H1 (cell line): ENCODE measurements at regions not wholly inside any gene's neighbourhood (a gene's known extent, or its start where the extent isn't known, plus 50 kb on each side); places are given as distances from the start of the nearest gene placed in this dataset.
A peak's percentile ranks its signal among the peaks of the same experiment; 100 is the strongest.

Experiments
- CTCF ChIA-PET: fragments of 300-600 bp; sonication (Branson Sonifier 250); formaldehyde crosslinking; loops from one replicate; lab custom pipeline; 2021; ENCODE audit not compliant: partially characterized antibody; lab: Charles Lee
- POLR2A ChIA-PET: fragments of 300-600 bp; sonication (Branson Sonifier 250); formaldehyde crosslinking; loops from one replicate; lab custom pipeline; 2021; ENCODE audit warnings: inconsistent platforms; ENCODE audit not compliant: partially characterized antibody; lab: Charles Lee
- DNase-seq, 2 experiments: peaks; one replicate each; pipeline versions ENCODE4 v3.0.0 to v3.0.0-alpha.2; 2010 to 2022; ENCODE audit warnings: low spot score in 2 of 2, low read depth in 1 of 2, mixed read lengths in 1 of 2
- FAIRE-seq: peaks from 2 replicates; lab custom pipeline; 2011; peaks lifted over from hg19 to GRCh38; lab: Jason Lieb, UNC
- H2AFZ ChIP-seq: 2 replicates; pipeline ENCODE4 v1.8.1; 2012; ENCODE audit warnings: low read length, inconsistent platforms
- H2AK5ac ChIP-seq: 2 replicates; pipeline ENCODE4 v1.6.1; 2013; ENCODE audit warnings: low read depth, low read length
- H2BK120ac ChIP-seq: replicated peaks from 2 replicates; pipeline ENCODE3; 2013; ENCODE audit warnings: low read depth, low read length, inconsistent platforms
- H2BK12ac ChIP-seq: 2 replicates; pipeline ENCODE4 v1.6.1; 2013; ENCODE audit warnings: low read depth, low read length
- H2BK15ac ChIP-seq: 2 replicates; pipeline ENCODE4 v1.6.1; 2013; ENCODE audit warnings: low read length
- H2BK20ac ChIP-seq: 2 replicates; pipeline ENCODE4 v1.6.1; 2013; ENCODE audit warnings: low read length
- H2BK5ac ChIP-seq: 2 replicates; pipeline ENCODE4 v1.6.1; 2013; ENCODE audit warnings: low read depth, low read length
- H3K14ac ChIP-seq: 2 replicates; pipeline ENCODE4 v1.6.1; 2013; ENCODE audit warnings: inconsistent platforms; ENCODE audit not compliant: insufficient read length
- H3K18ac ChIP-seq: 2 replicates; pipeline ENCODE4 v1.6.1; 2013; ENCODE audit warnings: low read length; ENCODE audit errors: extremely low read depth
- H3K23ac ChIP-seq: 2 replicates; pipeline ENCODE4 v1.6.1; 2013; ENCODE audit warnings: inconsistent platforms; ENCODE audit not compliant: insufficient read length
- H3K23me2 ChIP-seq: 2 replicates; pipeline ENCODE4 v1.6.1; 2013; ENCODE audit warnings: low read depth, low read length
- H3K27ac ChIP-seq: 2 replicates; pipeline ENCODE4 v1.6.1; 2011; ENCODE audit warnings: low read depth, low read length, inconsistent platforms
- H3K27me3 ChIP-seq, 4 experiments: replicated peaks in 1 of 4; 1 replicate in 1 of 4; 2 replicates in 3 of 4; pipeline versions ENCODE4 v1.6.1 to v1.8.1; 2011 to 2013; ENCODE audit warnings: low read length in 3 of 4, mild to moderate bottlenecking in 3 of 4, inconsistent platforms in 2 of 4, mixed read lengths in 2 of 4, moderate library complexity in 1 of 4; ENCODE audit not compliant: control insufficient read depth in 3 of 4, insufficient read depth in 3 of 4; ENCODE audit errors: extremely low read depth in 1 of 4
- H3K36me3 ChIP-seq, 4 experiments: 2 replicates each; pipeline versions ENCODE4 v1.6.1 to v1.8.1; 2011 to 2013; ENCODE audit warnings: mild to moderate bottlenecking in 4 of 4, low read length in 3 of 4, moderate library complexity in 2 of 4, control low read depth in 1 of 4, inconsistent platforms in 1 of 4; ENCODE audit not compliant: insufficient read depth in 4 of 4, control insufficient read depth in 2 of 4
- H3K4ac ChIP-seq: replicated peaks from 2 replicates; pipeline ENCODE3; 2013; ENCODE audit warnings: low read length, low read depth, mixed read lengths, inconsistent platforms; ENCODE audit not compliant: insufficient read length
- H3K4me1 ChIP-seq, 4 experiments: replicated peaks in 1 of 4; 1 replicate in 1 of 4; 2 replicates in 3 of 4; pipeline versions ENCODE4 v1.6.1 to v1.8.1; 2011 to 2013; ENCODE audit warnings: low read length in 3 of 4, inconsistent platforms in 2 of 4, mixed read lengths in 1 of 4; ENCODE audit not compliant: insufficient read depth in 4 of 4, control insufficient read depth in 3 of 4
- H3K4me2 ChIP-seq, 2 experiments: 2 replicates each; pipeline versions ENCODE4 v1.6.1 to v1.8.1; 2011 to 2013; ENCODE audit warnings: low read depth in 2 of 2, low read length in 2 of 2, control low read depth in 1 of 2, inconsistent platforms in 1 of 2, mild to moderate bottlenecking in 1 of 2; ENCODE audit not compliant: insufficient read depth in 1 of 2
- H3K4me3 ChIP-seq, 4 experiments: fragments of 200-600, 300-600 bp in 1 of 4; sonication (generic), shearing (Covaris generic), sonication (Bioruptor Twin) in 1 of 4; 2 replicates each; pipeline versions ENCODE4 v1.5.1 to v1.8.1; 2011 to 2016; ENCODE audit warnings: low read length in 4 of 4, low read depth in 3 of 4, control low read depth in 2 of 4, inconsistent platforms in 2 of 4, mild to moderate bottlenecking in 2 of 4, mixed read lengths in 1 of 4, moderate library complexity in 1 of 4; ENCODE audit not compliant: insufficient read depth in 2 of 4; ENCODE audit errors: extremely low read depth in 1 of 4
- H3K56ac ChIP-seq: replicated peaks from 2 replicates; pipeline ENCODE3; 2013; ENCODE audit warnings: low read depth, mild to moderate bottlenecking, mixed read lengths, low read length, inconsistent platforms; ENCODE audit not compliant: insufficient read length
- H3K79me1 ChIP-seq: 2 replicates; pipeline ENCODE4 v1.6.1; 2013; ENCODE audit warnings: low read depth, low read length, control low read depth
- H3K79me2 ChIP-seq, 2 experiments: 2 replicates each; pipeline versions ENCODE4 v1.6.1 to v1.8.1; 2012 to 2013; ENCODE audit warnings: low read length in 2 of 2, mild to moderate bottlenecking in 2 of 2, inconsistent platforms in 1 of 2; ENCODE audit not compliant: insufficient read depth in 2 of 2, control insufficient read depth in 1 of 2
- H3K9ac ChIP-seq, 4 experiments: replicated peaks in 1 of 4; 1 replicate in 1 of 4; 2 replicates in 3 of 4; pipeline versions ENCODE4 v1.6.1 to v1.8.1; 2011 to 2013; ENCODE audit warnings: low read depth in 3 of 4, low read length in 3 of 4, control low read depth in 2 of 4, mild to moderate bottlenecking in 2 of 4, moderate library complexity in 2 of 4, inconsistent platforms in 1 of 4; ENCODE audit errors: extremely low read depth in 1 of 4
- H3K9me3 ChIP-seq, 2 experiments: 2 replicates each; pipeline versions ENCODE4 v1.6.1 to v1.8.1; 2012 to 2013; ENCODE audit warnings: mild to moderate bottlenecking in 2 of 2, moderate library complexity in 2 of 2, control low read depth in 1 of 2, inconsistent platforms in 1 of 2, low read depth in 1 of 2, low read length in 1 of 2, mixed read lengths in 1 of 2; ENCODE audit not compliant: insufficient read depth in 2 of 2
- H4K20me1 ChIP-seq, 2 experiments: replicated peaks in 1 of 2; 2 replicates each; pipeline versions ENCODE3 to v1.8.1; 2011 to 2013; ENCODE audit warnings: inconsistent platforms in 2 of 2, low read length in 2 of 2, mild to moderate bottlenecking in 1 of 2; ENCODE audit not compliant: insufficient read depth in 2 of 2, control insufficient read depth in 1 of 2
- H4K5ac ChIP-seq: 2 replicates; pipeline ENCODE4 v1.6.1; 2013; ENCODE audit warnings: low read length, low read depth, mixed read lengths, inconsistent platforms; ENCODE audit not compliant: insufficient read length
- H4K8ac ChIP-seq: 2 replicates; pipeline ENCODE4 v1.8.0; 2013; ENCODE audit warnings: mild to moderate bottlenecking, moderate library complexity, low read length, inconsistent platforms; ENCODE audit not compliant: insufficient read depth; ENCODE audit errors: extremely low read depth
- H4K91ac ChIP-seq: replicated peaks from 2 replicates; pipeline ENCODE3; 2013; ENCODE audit warnings: low read length, mixed read lengths, inconsistent platforms; ENCODE audit not compliant: insufficient read length
- BRCA1 ChIP-seq: IDR thresholded peaks from 2 replicates; pipeline ENCODE4 v1.6.1; 2012; ENCODE audit warnings: low read depth, low read length, improper control_type of control experiment
- EZH2 ChIP-seq: fragments of 200-600 bp; sonication (generic); IDR thresholded peaks from 2 replicates; pipeline ENCODE4 v1.7.1; 2012; ENCODE audit warnings: low read depth, mild to moderate bottlenecking, moderate library complexity, low read length, inconsistent platforms; ENCODE audit not compliant: severe bottlenecking
- HDAC6 ChIP-seq: IDR thresholded peaks from one replicate; pipeline ENCODE4 v1.7.1; 2012; ENCODE audit warnings: low read depth, mild to moderate bottlenecking, inconsistent platforms, low read length, moderate library complexity
- KDM1A ChIP-seq: fragments of 200-600, 300-600 bp; sonication (generic); IDR thresholded peaks from 2 replicates; pipeline ENCODE4 v1.7.1; 2016; ENCODE audit warnings: mild to moderate bottlenecking, low read length, borderline replicate concordance
- RAD21 ChIP-seq, 2 experiments: IDR thresholded peaks in 1 of 2; conservative IDR thresholded peaks in 1 of 2; 2 replicates each; pipeline ENCODE4 v1.6.1; 2011; ENCODE audit warnings: low read depth in 2 of 2, low read length in 2 of 2, improper control_type of control experiment in 1 of 2, inconsistent platforms in 1 of 2, mild to moderate bottlenecking in 1 of 2, moderate library complexity in 1 of 2
- WGBS, 2 experiments: shearing (Covaris generic) in 1 of 2; methylation state at CpG; one replicate each; pipeline versions ENCODE4 v1.1.6 to v1.1.7; 2013 to 2015; ENCODE audit warnings: low lambda C conversion rate in 2 of 2, mixed read lengths in 2 of 2, inconsistent platforms in 1 of 2, low coverage in 1 of 2, missing lambda C conversion rate in 1 of 2; ENCODE audit not compliant: insufficient replicate concordance in 2 of 2, insufficient coverage in 1 of 2, insufficient read length in 1 of 2; ENCODE audit errors: extremely low coverage in 1 of 2, missing lambda C conversion rate in 1 of 2; 5-methylcytosine and 5-hydroxymethylcytosine counted together

GRCh38 chr2:53568469-53568868 lies 199.1 kb upstream of the CHAC2 start:
- H3K4ac ChIP-seq: no peak overlapping the region
- no peak overlapping the region for H3K56ac ChIP-seq
- no peak overlapping the region for H3K4me3 ChIP-seq
- TF ChIP-seq EZH2 (no peak), KDM1A (no peak), HDAC6 (no peak), BRCA1 (no peak), RAD21 (IDR thresholded peaks at IDR 0.05 in 1 of 2, conservative IDR thresholded peaks at IDR 0.05 in 1 of 2; ENCODE audit: low read depth in 2 of 2, low read length in 2 of 2) (no peak)
- H3K23ac ChIP-seq: no peak overlapping the region
- H3K14ac ChIP-seq: no peak overlapping the region
- peak overlapping the region; percentile 72; the same call in 1 of the 2 replicates for H2AFZ ChIP-seq
- no peak overlapping the region for H3K27ac ChIP-seq
- H3K9ac ChIP-seq: no peak overlapping the region
- H3K9me3 ChIP-seq: no peaks in the 10 kb centered on the region
- H3K18ac ChIP-seq: no peak overlapping the region
- H3K4me2 ChIP-seq: no peak overlapping the region
- H4K5ac ChIP-seq: no peak overlapping the region
- H2BK15ac ChIP-seq: no peak overlapping the region
- no peaks in the 10 kb centered on the region for H3K4me1 ChIP-seq
- no peaks in the 10 kb centered on the region for H3K36me3 ChIP-seq
- no peak overlapping the region for H2BK120ac ChIP-seq
- no peak overlapping the region for H4K91ac ChIP-seq
- no peak overlapping the region for H2BK12ac ChIP-seq
- H2BK20ac ChIP-seq: no peak overlapping the region
- H2BK5ac ChIP-seq: no peak overlapping the region
- no peaks in the 10 kb centered on the region for H3K23me2 ChIP-seq
- no peak for DNase-seq
- WGBS, 2 experiments: 87% methylated on average over 4 of the region's 4 CpGs; no CpG with 5 or more reads in 1 of the 2 experiments
- ChIA-PET POLR2A (interaction anchor here (0.6 kb wide), 1 partner anchor 276 kb away, joined by 3 read pairs; no protein-coding TSS in a partner anchor), CTCF (interaction anchor here (0.8 to 1.1 kb wide), 2 partner anchors 11 to 55 kb away, joined by 3 read pairs; no protein-coding TSS in a partner anchor)
- no peaks in the 10 kb centered on the region for H3K79me2 ChIP-seq
- FAIRE-seq: no peak
- no peaks in the 10 kb centered on the region for H4K20me1 ChIP-seq
- H3K27me3 ChIP-seq: no peaks in the 10 kb centered on the region
- H3K79me1 ChIP-seq: no peaks in the 10 kb centered on the region
- no peak overlapping the region for H2AK5ac ChIP-seq
- peak overlapping the region; percentile 22; the same call in 1 of the 2 replicates for H4K8ac ChIP-seq
